K562 (cell line): ENCODE measurements at regions not wholly inside any gene's neighbourhood (a gene's known extent, or its start where the extent isn't known, plus 50 kb on each side); places are given as distances from the start of the nearest gene placed in this dataset.

Experiments
- PTTG1 ChIP-seq: fragments of 450-650 bp; IDR thresholded peaks from 2 replicates; pipeline ENCODE4 v1.6.1; 2016; ENCODE audit warnings: low read depth, mild to moderate bottlenecking, missing genetic modification characterization, missing compliant biosample characterization
- ZNF512 ChIP-seq: IDR thresholded peaks from 2 replicates; pipeline ENCODE4 v1.6.1; 2016; ENCODE audit warnings: missing genetic modification characterization, missing compliant biosample characterization

GRCh38 chr6:9632026-9632425 lies 782.8 kb downstream of the TFAP2A start:
- TF ChIP-seq ZNF512 (tag) = no peak
- no peak for TF ChIP-seq PTTG1 (tag)
